Natural killer cell treated with Interleukin-12 subunit alpha and Interleukin-12 subunit beta and Interleukin-15 and Interleukin-18, amount 100 ng/mL, for 72 hours (primary cell): ENCODE measurements at regions not wholly inside any gene's neighbourhood (a gene's known extent, or its start where the extent isn't known, plus 50 kb on each side); places are given as distances from the start of the nearest gene placed in this dataset.

Source experiments
- ATAC-seq, 2 donors: fragments of 150-1000 bp; cut with Tn5 transposase in 1 of 2; sonication (Bioruptor Pico), chemical (Tn5 transposase) in 1 of 2; 2 replicates each; pipeline ENCODE4 v1.10.0; 2021
- DNase-seq: peaks from one replicate; pipeline ENCODE4 v3.0.0; 2022; ENCODE audit warnings: low spot score
- H3K27ac Mint-ChIP-seq, 2 donors: 1 replicate in 1 of 2; 2 replicates in 1 of 2; pipeline ENCODE4 v1.8.0; 2022; ENCODE audit warnings: mixed read lengths in 2 of 2, mild to moderate bottlenecking in 1 of 2, moderate library complexity in 1 of 2
- H3K27me3 Mint-ChIP-seq, 2 donors: 1 replicate in 1 of 2; 2 replicates in 1 of 2; pipeline ENCODE4 v1.8.0; 2022; ENCODE audit warnings: mixed read lengths in 2 of 2
- H3K36me3 Mint-ChIP-seq: one replicate; pipeline ENCODE4 v1.8.0; 2022; ENCODE audit warnings: mixed read lengths
- H3K4me1 Mint-ChIP-seq, 2 donors: 1 replicate in 1 of 2; 2 replicates in 1 of 2; pipeline ENCODE4 v1.8.0; 2022; ENCODE audit warnings: low read depth in 2 of 2, mixed read lengths in 2 of 2, mild to moderate bottlenecking in 1 of 2
- H3K4me3 Mint-ChIP-seq: one replicate; pipeline ENCODE4 v1.8.0; 2022; ENCODE audit warnings: mixed read lengths
- H3K9me3 Mint-ChIP-seq: 2 replicates; pipeline ENCODE4 v1.8.0; 2022; ENCODE audit warnings: mixed read lengths

- no peaks in the 10 kb centered on the region for H3K4me1 Mint-ChIP-seq
- H3K27me3 Mint-ChIP-seq: no peaks in the 10 kb centered on the region
These were observed 286.4 kb upstream of the WWC1 start for GRCh38 chr5:168005093-168005492.

GRCh38 chr5:168005936-168006335 is 285.5 kb upstream of the WWC1 start:
- no peaks in the 10 kb centered on the region for H3K4me1 Mint-ChIP-seq
- no peak for DNase-seq
- ATAC-seq: no peak
- H3K27ac Mint-ChIP-seq: no peak overlapping the region
- H3K36me3 Mint-ChIP-seq: no peaks in the 10 kb centered on the region
- no peaks in the 10 kb centered on the region for H3K27me3 Mint-ChIP-seq
- peaks cover 3% of the 10 kb centered on the region for H3K9me3 Mint-ChIP-seq
- H3K4me3 Mint-ChIP-seq: no peak overlapping the region

More at GRCh38 chr5:168005093-168005492, 286.4 kb upstream of the WWC1 start:
- ATAC-seq: no peak
- no peak overlapping the region for H3K27ac Mint-ChIP-seq
- no peak overlapping the region for H3K4me3 Mint-ChIP-seq
- H3K9me3 Mint-ChIP-seq: peaks cover 3% of the 10 kb centered on the region
- no peaks in the 10 kb centered on the region for H3K36me3 Mint-ChIP-seq
- DNase-seq: no peak

GRCh38 chr5:168006456-168007130 is 284.9 kb upstream of the WWC1 start:
- Mint-ChIP-seq H3K27ac (no peak overlapping the region), H3K9me3 (peaks cover 3% of the 10 kb centered on the region), H3K27me3 (no peaks in the 10 kb centered on the region), H3K4me3 (no peak overlapping the region), H3K36me3 (no peaks in the 10 kb centered on the region), H3K4me1 (no peaks in the 10 kb centered on the region)
- ATAC-seq: no peak
- DNase-seq: no peak

- no peaks in the 10 kb centered on the region for H3K36me3 Mint-ChIP-seq
- no peaks in the 10 kb centered on the region for H3K4me1 Mint-ChIP-seq
- DNase-seq: no peak
- peaks cover 3% of the 10 kb centered on the region for H3K9me3 Mint-ChIP-seq
- H3K27me3 Mint-ChIP-seq: no peaks in the 10 kb centered on the region
- no peak overlapping the region for H3K4me3 Mint-ChIP-seq
- no peak for ATAC-seq
- no peak overlapping the region for H3K27ac Mint-ChIP-seq
These were observed 284.2 kb upstream of the WWC1 start for GRCh38 chr5:168007286-168007685.

- Mint-ChIP-seq H3K27ac (no peak overlapping the region), H3K27me3 (peaks cover 0 to 6% of the 10 kb centered on the region in 2 donors), H3K4me3 (no peak overlapping the region), H3K9me3 (no peaks in the 10 kb centered on the region), H3K36me3 (no peaks in the 10 kb centered on the region), H3K4me1 (no peaks in the 10 kb centered on the region)
- DNase-seq (no peak), ATAC-seq (no peak)
These were observed 282.9 kb upstream of the WWC1 start for GRCh38 chr5:168008555-168008954.

GRCh38 chr5:168011096-168011495 is 280.3 kb upstream of the WWC1 start:
- no peak for DNase-seq

GRCh38 chr5:168012006-168012405 is 279.4 kb upstream of the WWC1 start:
- Mint-ChIP-seq H3K36me3 (no peaks in the 10 kb centered on the region), H3K27me3 (peaks cover 0 to 6% of the 10 kb centered on the region in 2 donors), H3K4me3 (no peak overlapping the region), H3K9me3 (no peaks in the 10 kb centered on the region), H3K27ac (no peak overlapping the region), H3K4me1 (no peaks in the 10 kb centered on the region)
- DNase-seq (no peak), ATAC-seq (no peak)

More at GRCh38 chr5:168011096-168011495, 280.3 kb upstream of the WWC1 start:
- no peaks in the 10 kb centered on the region for H3K4me1 Mint-ChIP-seq
- H3K27me3 Mint-ChIP-seq: peaks cover 0 to 6% of the 10 kb centered on the region in 2 donors
- no peak overlapping the region for H3K27ac Mint-ChIP-seq
- no peaks in the 10 kb centered on the region for H3K36me3 Mint-ChIP-seq
- no peak for ATAC-seq
- H3K9me3 Mint-ChIP-seq: no peaks in the 10 kb centered on the region
- no peak overlapping the region for H3K4me3 Mint-ChIP-seq

GRCh38 chr5:168013546-168013945 is 277.9 kb upstream of the WWC1 start:
- no peaks in the 10 kb centered on the region for H3K4me1 Mint-ChIP-seq
- H3K36me3 Mint-ChIP-seq: no peaks in the 10 kb centered on the region
- H3K27ac Mint-ChIP-seq: no peak overlapping the region
- no peak for DNase-seq
- no peak for ATAC-seq
- H3K9me3 Mint-ChIP-seq: no peaks in the 10 kb centered on the region
- no peak overlapping the region for H3K4me3 Mint-ChIP-seq
- H3K27me3 Mint-ChIP-seq: peaks cover 0 to 16% of the 10 kb centered on the region in 2 donors

- H3K27ac Mint-ChIP-seq: no peak overlapping the region
- no peaks in the 10 kb centered on the region for H3K36me3 Mint-ChIP-seq
- DNase-seq: no peak
- peaks cover 4 to 26% of the 10 kb centered on the region in 2 donors for H3K27me3 Mint-ChIP-seq
- no peak for ATAC-seq
- H3K4me1 Mint-ChIP-seq: no peaks in the 10 kb centered on the region
- no peak overlapping the region for H3K4me3 Mint-ChIP-seq
- H3K9me3 Mint-ChIP-seq: no peaks in the 10 kb centered on the region
These were observed 276.9 kb upstream of the WWC1 start for GRCh38 chr5:168014433-168015123.

- ATAC-seq (no peak), DNase-seq (no peak)
- no peaks in the 10 kb centered on the region for H3K36me3 Mint-ChIP-seq
- H3K27me3 Mint-ChIP-seq: peaks cover 7 to 32% of the 10 kb centered on the region in 2 donors
- no peaks in the 10 kb centered on the region for H3K4me1 Mint-ChIP-seq
- no peak overlapping the region for H3K4me3 Mint-ChIP-seq
- no peak overlapping the region for H3K27ac Mint-ChIP-seq
- no peaks in the 10 kb centered on the region for H3K9me3 Mint-ChIP-seq
These were observed 275.9 kb upstream of the WWC1 start for GRCh38 chr5:168015506-168015905.

- H3K27ac Mint-ChIP-seq: no peak overlapping the region
- H3K36me3 Mint-ChIP-seq: no peaks in the 10 kb centered on the region
- H3K4me3 Mint-ChIP-seq: no peak overlapping the region
- H3K4me1 Mint-ChIP-seq: no peaks in the 10 kb centered on the region
- H3K27me3 Mint-ChIP-seq: peaks cover 10 to 35% of the 10 kb centered on the region in 2 donors
- DNase-seq (no peak), ATAC-seq (no peak)
- no peaks in the 10 kb centered on the region for H3K9me3 Mint-ChIP-seq
These were observed 274.1 kb upstream of the WWC1 start for GRCh38 chr5:168017313-168017712.

GRCh38 chr5:168019143-168019542 is 272.3 kb upstream of the WWC1 start:
- DNase-seq (no peak), ATAC-seq (no peak)
- H3K4me3 Mint-ChIP-seq: no peak overlapping the region
- no peaks in the 10 kb centered on the region for H3K4me1 Mint-ChIP-seq
- no peak overlapping the region for H3K27ac Mint-ChIP-seq
- no peaks in the 10 kb centered on the region for H3K36me3 Mint-ChIP-seq
- peaks cover 10 to 29% of the 10 kb centered on the region in 2 donors for H3K27me3 Mint-ChIP-seq
- H3K9me3 Mint-ChIP-seq: no peaks in the 10 kb centered on the region

GRCh38 chr5:168020542-168021294 is 270.7 kb upstream of the WWC1 start:
- DNase-seq: no peak
- no peaks in the 10 kb centered on the region for H3K4me1 Mint-ChIP-seq
- H3K27ac Mint-ChIP-seq: no peak overlapping the region
- ATAC-seq: no peak
- H3K36me3 Mint-ChIP-seq: no peaks in the 10 kb centered on the region
- H3K4me3 Mint-ChIP-seq: no peak overlapping the region
- peaks cover 10 to 29% of the 10 kb centered on the region in 2 donors for H3K27me3 Mint-ChIP-seq
- H3K9me3 Mint-ChIP-seq: no peaks in the 10 kb centered on the region
